HepG2 (cell line): ENCODE measurements at regions not wholly inside any gene's neighbourhood (a gene's known extent, or its start where the extent isn't known, plus 50 kb on each side); places are given as distances from the start of the nearest gene placed in this dataset.

Experiments
- ATAC-seq: fragments of 200-7000 bp; cut with Tn5 transposase; 3 replicates; pipeline ENCODE4 v1.9.1; 2020; ENCODE audit warnings: mild to moderate bottlenecking, moderate library complexity
- BruUV-seq: library from RNA; stranded (reverse); fragments of 400-500 nt; replicated peaks from 2 replicates; lab custom pipeline; 2021; lab: Mats Ljungman, UMichigan
- CTCF ChIA-PET: fragments of 300-600 bp; formaldehyde crosslinking; extraction: SDS; loops from one replicate; lab custom pipeline; 2021; ENCODE audit warnings: low total read pairs, inconsistent platforms, low intra/inter-chr PET ratio; lab: Yijun Ruan, JAX
- POLR2A ChIA-PET: fragments of 350-600 bp; sonication (Branson Sonifier 250); formaldehyde crosslinking; loops from one replicate; lab custom pipeline; 2020; ENCODE audit warnings: antibody characterized with exemption, inconsistent platforms; lab: Yijun Ruan, JAX
- DNase-seq: peaks from one replicate; pipeline ENCODE4 v3.0.0-alpha.2; 2015; ENCODE audit warnings: low spot score
- FAIRE-seq: peaks from 3 replicates; lab custom pipeline; 2011; peaks lifted over from hg19 to GRCh38; lab: Jason Lieb, UNC
- H2AFZ ChIP-seq: one replicate; pipeline ENCODE4 v1.6.1; 2011; ENCODE audit warnings: low read length, inconsistent platforms
- H3K27ac ChIP-seq: fragments of 300-600 bp; 3 replicates; pipeline ENCODE4 v1.8.0; 2011; ENCODE audit warnings: mixed run types, mild to moderate bottlenecking, mixed read lengths, low read length, inconsistent platforms; ENCODE audit not compliant: insufficient read depth; ENCODE audit errors: extremely low read length
- H3K27me3 ChIP-seq, 2 experiments: fragments of 200-600 bp in 1 of 2; 2 replicates in 1 of 2; 3 replicates in 1 of 2; pipeline versions ENCODE4 v1.6.0 to v1.8.0; 2011; ENCODE audit warnings: low read length in 2 of 2, mild to moderate bottlenecking in 2 of 2, moderate library complexity in 2 of 2, inconsistent platforms in 1 of 2; ENCODE audit not compliant: insufficient read depth in 2 of 2, control insufficient read depth in 1 of 2
- H3K36me3 ChIP-seq, 2 experiments: fragments of 200-600 bp in 1 of 2; replicated peaks in 1 of 2; 2 replicates in 1 of 2; 3 replicates in 1 of 2; pipeline versions ENCODE4 v1.5.1 to v1.8.0; 2011; ENCODE audit warnings: low read length in 2 of 2, inconsistent platforms in 1 of 2; ENCODE audit not compliant: insufficient read depth in 2 of 2, control insufficient read depth in 1 of 2
- H3K4me1 ChIP-seq: 2 replicates; pipeline ENCODE4 v1.5.1; 2012; ENCODE audit warnings: low read length, inconsistent platforms; ENCODE audit not compliant: insufficient read depth
- H3K4me2 ChIP-seq: 2 replicates; pipeline ENCODE4 v1.6.0; 2011; ENCODE audit warnings: low read depth, low read length, inconsistent platforms
- H3K4me3 ChIP-seq, 3 experiments: fragments of 200-600 bp in 1 of 3; sonication (generic), shearing (Covaris generic) in 1 of 3; replicated peaks in 1 of 3; 2 replicates each; pipeline ENCODE4 v1.5.1; 2011 to 2016; ENCODE audit warnings: low read length in 3 of 3, inconsistent platforms in 2 of 3, low read depth in 2 of 3, mild to moderate bottlenecking in 2 of 3, control low read depth in 1 of 3, mixed read lengths in 1 of 3; ENCODE audit not compliant: insufficient read depth in 1 of 3
- H3K79me2 ChIP-seq: one replicate; pipeline ENCODE4 v1.6.1; 2011; ENCODE audit warnings: low read length, inconsistent platforms; ENCODE audit not compliant: insufficient read depth
- H3K9ac ChIP-seq: 2 replicates; pipeline ENCODE4 v1.6.0; 2011; ENCODE audit warnings: mild to moderate bottlenecking, low read depth, low read length, inconsistent platforms; ENCODE audit not compliant: insufficient read depth
- H3K9me3 ChIP-seq: 2 replicates; pipeline ENCODE4 v1.5.1; 2012; ENCODE audit warnings: mild to moderate bottlenecking, low read length
- H4K20me1 ChIP-seq: 2 replicates; pipeline ENCODE4 v1.6.0; 2011; ENCODE audit warnings: inconsistent platforms, mild to moderate bottlenecking, low read length, moderate library complexity; ENCODE audit not compliant: insufficient read depth
- AHR ChIP-seq: IDR thresholded peaks from 2 replicates; pipeline ENCODE4 v1.6.1; 2018; ENCODE audit warnings: missing genetic modification reagents, missing compliant biosample characterization
- ASH2L ChIP-seq: fragments of 300-600, 200-600 bp; sonication (generic); IDR thresholded peaks from 2 replicates; pipeline ENCODE4 v1.7.0; 2017; ENCODE audit warnings: low read depth, mild to moderate bottlenecking, moderate library complexity, mixed read lengths, low read length; ENCODE audit not compliant: insufficient read length
- RBM39 ChIP-seq: fragments of 200-400 bp; formaldehyde crosslinking; IDR thresholded peaks from one replicate; pipeline ENCODE4 v1.6.1; 2018; ENCODE audit warnings: antibody characterized with exemption, mild to moderate bottlenecking, low read depth, low read length; ENCODE audit not compliant: poor library complexity, severe bottlenecking
- SNAPC4 ChIP-seq: sonication (generic); formaldehyde crosslinking; IDR thresholded peaks from 2 replicates; pipeline ENCODE4 v1.4.0; 2020; ENCODE audit warnings: mild to moderate bottlenecking, missing genetic modification reagents
- ZNF430 ChIP-seq: sonication (generic); formaldehyde crosslinking; IDR thresholded peaks from 2 replicates; pipeline ENCODE4 v1.9.0; 2021; ENCODE audit warnings: mild to moderate bottlenecking, missing genetic modification reagents
- ZNF607 ChIP-seq: sonication (generic); formaldehyde crosslinking; IDR thresholded peaks from 2 replicates; pipeline ENCODE4 v1.5.1; 2020; ENCODE audit warnings: missing genetic modification reagents, mild to moderate bottlenecking, borderline replicate concordance
- WGBS: methylation state at CpG from one replicate; pipeline ENCODE4 v1.1.6; 2017; ENCODE audit warnings: low lambda C conversion rate; 5-methylcytosine and 5-hydroxymethylcytosine counted together
- in situ Hi-C: cut with HindIII; loops from 2 replicates; pipeline ENCODE4 v1.10.0; 2017; ENCODE audit warnings: low pct_unique_long_range_greater_than_20kb; ENCODE audit not compliant: extremely low pct_ligation_motif_present
- intact Hi-C: fragments of 100-400 bp; cut with micrococcal nuclease; formaldehyde crosslinking; loops from one replicate; pipeline ENCODE4 v1.10.0; 2022; ENCODE audit not compliant: unreplicated experiment
- TF ChIP-seq, protein P1 (sequence below): sonication (generic); formaldehyde crosslinking; IDR thresholded peaks from 2 replicates; pipeline ENCODE4 v1.4.0; 2020; ENCODE audit warnings: low read depth, missing genetic modification reagents
- TF ChIP-seq, protein P2 (sequence below): sonication (generic); formaldehyde crosslinking; IDR thresholded peaks from 2 replicates; pipeline ENCODE4 v1.9.0; 2021; ENCODE audit warnings: mild to moderate bottlenecking, missing genetic modification reagents

- POLR2A ChIA-PET = no interaction called here
- intact Hi-C loops (no loop called here), in situ Hi-C loops (no loop called here)
- Histone ChIP-seq H2AFZ (no peak overlapping the region), H3K4me3 (no peak overlapping the region), H3K4me1 (no peaks in the 10 kb centered on the region), H3K9ac (no peak overlapping the region), H3K27me3 (no peaks in the 10 kb centered on the region), H4K20me1 (no peaks in the 10 kb centered on the region), H3K36me3 (no peaks in the 10 kb centered on the region), H3K79me2 (no peaks in the 10 kb centered on the region), H3K4me2 (no peak overlapping the region), H3K27ac (no peak overlapping the region), H3K9me3 (no peaks in the 10 kb centered on the region)
- ATAC-seq = no peak
- FAIRE-seq = no peak
- no peak for DNase-seq
- 0% methylated on average over 1 of the region's 1 CpG for WGBS
- no TSS peak for BruUV-seq
- CTCF ChIA-PET = no interaction called here
- no peak for TF ChIP-seq ZNF430
- no peak for TF ChIP-seq AHR (CRISPR knock-in tag)
- TF ChIP-seq, protein P1, sequence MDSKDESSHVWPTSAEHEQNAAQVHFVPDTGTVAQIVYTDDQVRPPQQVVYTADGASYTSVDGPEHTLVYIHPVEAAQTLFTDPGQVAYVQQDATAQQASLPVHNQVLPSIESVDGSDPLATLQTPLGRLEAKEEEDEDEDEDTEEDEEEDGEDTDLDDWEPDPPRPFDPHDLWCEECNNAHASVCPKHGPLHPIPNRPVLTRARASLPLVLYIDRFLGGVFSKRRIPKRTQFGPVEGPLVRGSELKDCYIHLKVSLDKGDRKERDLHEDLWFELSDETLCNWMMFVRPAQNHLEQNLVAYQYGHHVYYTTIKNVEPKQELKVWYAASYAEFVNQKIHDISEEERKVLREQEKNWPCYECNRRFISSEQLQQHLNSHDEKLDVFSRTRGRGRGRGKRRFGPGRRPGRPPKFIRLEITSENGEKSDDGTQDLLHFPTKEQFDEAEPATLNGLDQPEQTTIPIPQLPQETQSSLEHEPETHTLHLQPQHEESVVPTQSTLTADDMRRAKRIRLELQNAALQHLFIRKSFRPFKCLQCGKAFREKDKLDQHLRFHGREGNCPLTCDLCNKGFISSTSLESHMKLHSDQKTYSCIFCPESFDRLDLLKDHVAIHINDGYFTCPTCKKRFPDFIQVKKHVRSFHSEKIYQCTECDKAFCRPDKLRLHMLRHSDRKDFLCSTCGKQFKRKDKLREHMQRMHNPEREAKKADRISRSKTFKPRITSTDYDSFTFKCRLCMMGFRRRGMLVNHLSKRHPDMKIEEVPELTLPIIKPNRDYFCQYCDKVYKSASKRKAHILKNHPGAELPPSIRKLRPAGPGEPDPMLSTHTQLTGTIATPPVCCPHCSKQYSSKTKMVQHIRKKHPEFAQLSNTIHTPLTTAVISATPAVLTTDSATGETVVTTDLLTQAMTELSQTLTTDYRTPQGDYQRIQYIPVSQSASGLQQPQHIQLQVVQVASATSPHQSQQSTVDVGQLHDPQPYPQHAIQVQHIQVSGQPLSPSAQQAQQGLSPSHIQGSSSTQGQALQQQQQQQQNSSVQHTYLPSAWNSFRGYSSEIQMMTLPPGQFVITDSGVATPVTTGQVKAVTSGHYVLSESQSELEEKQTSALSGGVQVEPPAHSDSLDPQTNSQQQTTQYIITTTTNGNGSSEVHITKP (CRISPR knock-in tag) = no peak
- no peak for TF ChIP-seq ZNF607 (CRISPR knock-in tag)
- TF ChIP-seq, protein P2, sequence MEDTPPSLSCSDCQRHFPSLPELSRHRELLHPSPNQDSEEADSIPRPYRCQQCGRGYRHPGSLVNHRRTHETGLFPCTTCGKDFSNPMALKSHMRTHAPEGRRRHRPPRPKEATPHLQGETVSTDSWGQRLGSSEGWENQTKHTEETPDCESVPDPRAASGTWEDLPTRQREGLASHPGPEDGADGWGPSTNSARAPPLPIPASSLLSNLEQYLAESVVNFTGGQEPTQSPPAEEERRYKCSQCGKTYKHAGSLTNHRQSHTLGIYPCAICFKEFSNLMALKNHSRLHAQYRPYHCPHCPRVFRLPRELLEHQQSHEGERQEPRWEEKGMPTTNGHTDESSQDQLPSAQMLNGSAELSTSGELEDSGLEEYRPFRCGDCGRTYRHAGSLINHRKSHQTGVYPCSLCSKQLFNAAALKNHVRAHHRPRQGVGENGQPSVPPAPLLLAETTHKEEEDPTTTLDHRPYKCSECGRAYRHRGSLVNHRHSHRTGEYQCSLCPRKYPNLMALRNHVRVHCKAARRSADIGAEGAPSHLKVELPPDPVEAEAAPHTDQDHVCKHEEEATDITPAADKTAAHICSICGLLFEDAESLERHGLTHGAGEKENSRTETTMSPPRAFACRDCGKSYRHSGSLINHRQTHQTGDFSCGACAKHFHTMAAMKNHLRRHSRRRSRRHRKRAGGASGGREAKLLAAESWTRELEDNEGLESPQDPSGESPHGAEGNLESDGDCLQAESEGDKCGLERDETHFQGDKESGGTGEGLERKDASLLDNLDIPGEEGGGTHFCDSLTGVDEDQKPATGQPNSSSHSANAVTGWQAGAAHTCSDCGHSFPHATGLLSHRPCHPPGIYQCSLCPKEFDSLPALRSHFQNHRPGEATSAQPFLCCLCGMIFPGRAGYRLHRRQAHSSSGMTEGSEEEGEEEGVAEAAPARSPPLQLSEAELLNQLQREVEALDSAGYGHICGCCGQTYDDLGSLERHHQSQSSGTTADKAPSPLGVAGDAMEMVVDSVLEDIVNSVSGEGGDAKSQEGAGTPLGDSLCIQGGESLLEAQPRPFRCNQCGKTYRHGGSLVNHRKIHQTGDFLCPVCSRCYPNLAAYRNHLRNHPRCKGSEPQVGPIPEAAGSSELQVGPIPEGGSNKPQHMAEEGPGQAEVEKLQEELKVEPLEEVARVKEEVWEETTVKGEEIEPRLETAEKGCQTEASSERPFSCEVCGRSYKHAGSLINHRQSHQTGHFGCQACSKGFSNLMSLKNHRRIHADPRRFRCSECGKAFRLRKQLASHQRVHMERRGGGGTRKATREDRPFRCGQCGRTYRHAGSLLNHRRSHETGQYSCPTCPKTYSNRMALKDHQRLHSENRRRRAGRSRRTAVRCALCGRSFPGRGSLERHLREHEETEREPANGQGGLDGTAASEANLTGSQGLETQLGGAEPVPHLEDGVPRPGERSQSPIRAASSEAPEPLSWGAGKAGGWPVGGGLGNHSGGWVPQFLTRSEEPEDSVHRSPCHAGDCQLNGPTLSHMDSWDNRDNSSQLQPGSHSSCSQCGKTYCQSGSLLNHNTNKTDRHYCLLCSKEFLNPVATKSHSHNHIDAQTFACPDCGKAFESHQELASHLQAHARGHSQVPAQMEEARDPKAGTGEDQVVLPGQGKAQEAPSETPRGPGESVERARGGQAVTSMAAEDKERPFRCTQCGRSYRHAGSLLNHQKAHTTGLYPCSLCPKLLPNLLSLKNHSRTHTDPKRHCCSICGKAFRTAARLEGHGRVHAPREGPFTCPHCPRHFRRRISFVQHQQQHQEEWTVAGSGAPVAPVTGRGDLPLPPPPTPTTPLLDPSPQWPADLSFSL (CRISPR knock-in tag) = no peak
- no peak for TF ChIP-seq RBM39
- TF ChIP-seq ASH2L = no peak
- TF ChIP-seq SNAPC4 (CRISPR knock-in tag) = no peak
These were observed 499.7 kb downstream of the PTH2R start for GRCh38 chr2:208906330-208906729.
